H4 (cell line): ENCODE measurements at regions not wholly inside any gene's neighbourhood (a gene's known extent, or its start where the extent isn't known, plus 50 kb on each side); places are given as distances from the start of the nearest gene placed in this dataset.

Source experiments
- DNase-seq: peaks from one replicate; pipeline ENCODE4 v3.0.0-alpha.2; 2015; ENCODE audit warnings: low spot score

- DNase-seq = no peak
Measured at GRCh38 chr11:69413993-69414392, 67.5 kb upstream of the LINC01488 start.

GRCh38 chr11:69414773-69415187, 66.7 kb upstream of the LINC01488 start:
- DNase-seq = no peak

GRCh38 chr11:69415411-69416142, 65.9 kb upstream of the LINC01488 start:
- DNase-seq = no peak

GRCh38 chr11:69416143-69416515, 65.3 kb upstream of the LINC01488 start:
- DNase-seq = no peak

- DNase-seq = no peak
Measured at GRCh38 chr11:69416762-69417698, 64.4 kb upstream of the LINC01488 start.

- DNase-seq = no peak
Measured at GRCh38 chr11:69417699-69418085, 63.8 kb upstream of the LINC01488 start.

- no peak for DNase-seq
Measured at GRCh38 chr11:69418576-69419296, 62.7 kb upstream of the LINC01488 start.

- no peak for DNase-seq
Measured at GRCh38 chr11:69419662-69420395, 61.6 kb upstream of the LINC01488 start.

GRCh38 chr11:69422645-69423044, 58.8 kb upstream of the LINC01488 start:
- DNase-seq = no peak

GRCh38 chr11:69423181-69423580, 58.3 kb upstream of the LINC01488 start:
- DNase-seq = no peak

GRCh38 chr11:69423611-69424385, 57.7 kb upstream of the LINC01488 start:
- DNase-seq = no peak

GRCh38 chr11:69424748-69425147, 56.7 kb upstream of the LINC01488 start:
- no peak for DNase-seq

GRCh38 chr11:69425444-69425843, 56.0 kb upstream of the LINC01488 start:
- DNase-seq = no peak

- DNase-seq = no peak
Measured at GRCh38 chr11:69425895-69426544, 55.4 kb upstream of the LINC01488 start.

- DNase-seq = no peak
Measured at GRCh38 chr11:69427337-69427736, 54.1 kb upstream of the LINC01488 start.

- no peak for DNase-seq
Measured at GRCh38 chr11:69427906-69428880, 53.3 kb upstream of the LINC01488 start.

- DNase-seq = no peak
Measured at GRCh38 chr11:69429716-69430491, 51.6 kb upstream of the LINC01488 start.

GRCh38 chr11:69430566-69430965, 50.9 kb upstream of the LINC01488 start:
- no peak for DNase-seq
